Loucy (cell line): ENCODE measurements at regions not wholly inside any gene's neighbourhood (a gene's known extent, or its start where the extent isn't known, plus 50 kb on each side); places are given as distances from the start of the nearest gene placed in this dataset.

Experiments
- H2AFZ ChIP-seq: fragments of 200-600 bp; sonication (generic); 2 replicates; pipeline ENCODE4 v1.6.0; 2016; ENCODE audit warnings: antibody characterized with exemption, mild to moderate bottlenecking, low read length, moderate library complexity
- H3F3A ChIP-seq: fragments of 200-600 bp; 2 replicates; pipeline ENCODE4 v1.6.0; 2016; ENCODE audit warnings: antibody characterized with exemption, low read depth, mild to moderate bottlenecking
- H3K27me3 ChIP-seq: fragments of 200-600 bp; sonication (generic); 2 replicates; pipeline ENCODE4 v1.6.1; 2014; ENCODE audit warnings: low read length, mild to moderate bottlenecking; ENCODE audit not compliant: insufficient read depth, poor library complexity, severe bottlenecking
- H3K36me3 ChIP-seq: fragments of 200-600 bp; sonication (generic); 2 replicates; pipeline ENCODE4 v1.6.1; 2016; ENCODE audit warnings: low read length; ENCODE audit not compliant: insufficient read depth
- H3K4me1 ChIP-seq: fragments of 200-600 bp; sonication (generic); 2 replicates; pipeline ENCODE4 v1.5.1; 2014; ENCODE audit warnings: low read length, mild to moderate bottlenecking; ENCODE audit not compliant: insufficient read depth, poor library complexity, severe bottlenecking
- H3K4me2 ChIP-seq: fragments of 200-600 bp; sonication (generic); 2 replicates; pipeline ENCODE4 v1.6.0; 2014; ENCODE audit warnings: antibody characterized with exemption, low read length, low read depth, mild to moderate bottlenecking; ENCODE audit not compliant: poor library complexity, severe bottlenecking
- H3K4me3 ChIP-seq: fragments of 200-600 bp; sonication (generic); 2 replicates; pipeline ENCODE4 v1.5.1; 2014; ENCODE audit warnings: low read length, mild to moderate bottlenecking, mixed read lengths; ENCODE audit not compliant: poor library complexity, severe bottlenecking
- H3K79me2 ChIP-seq: fragments of 200-600 bp; sonication (generic); 2 replicates; pipeline ENCODE4 v1.6.1; 2014; ENCODE audit warnings: low read length; ENCODE audit not compliant: insufficient read depth
- H3K9ac ChIP-seq: fragments of 200-600 bp; sonication (generic); 2 replicates; pipeline ENCODE4 v1.6.0; 2014; ENCODE audit warnings: mild to moderate bottlenecking, low read depth, low read length, moderate library complexity; ENCODE audit not compliant: poor library complexity, severe bottlenecking
- H3K9me2 ChIP-seq: fragments of 200-600 bp; sonication (generic); replicated peaks from 2 replicates; pipeline ENCODE4 v1.6.1; 2016; ENCODE audit warnings: low read depth, low read length, mixed read lengths
- H3K9me3 ChIP-seq: fragments of 200-600 bp; sonication (generic); 2 replicates; pipeline ENCODE4 v1.6.1; 2014; ENCODE audit warnings: mild to moderate bottlenecking, antibody characterized with exemption, low read length, low read depth; ENCODE audit not compliant: insufficient read depth
- H4K20me1 ChIP-seq: fragments of 200-600 bp; sonication (generic); 2 replicates; pipeline ENCODE4 v1.6.0; 2014; ENCODE audit warnings: antibody characterized with exemption, low read length, mild to moderate bottlenecking; ENCODE audit not compliant: insufficient read depth, poor library complexity, severe bottlenecking
- CTCF ChIP-seq: fragments of 200-600 bp; sonication (generic); conservative IDR thresholded peaks from 2 replicates; pipeline ENCODE4 v1.5.1; 2014; ENCODE audit warnings: mild to moderate bottlenecking, antibody characterized with exemption, low read length
- EZH2phosphoT487 ChIP-seq: fragments of 200-600 bp; IDR thresholded peaks from 2 replicates; pipeline ENCODE4 v1.6.1; 2018; ENCODE audit warnings: antibody characterized with exemption, mild to moderate bottlenecking, moderate library complexity, borderline replicate concordance

GRCh38 chr16:6977916-6978315 is 354.7 kb upstream of the RBFOX1 start:
- TF ChIP-seq CTCF (no peak), EZH2phosphoT487 (no peak)
- Histone ChIP-seq H3K27me3 (no peaks in the 10 kb centered on the region), H3K79me2 (no peaks in the 10 kb centered on the region), H4K20me1 (no peaks in the 10 kb centered on the region), H3K9ac (no peak overlapping the region), H3K4me2 (no peak overlapping the region), H3F3A (no peaks in the 10 kb centered on the region), H3K9me2 (no peaks in the 10 kb centered on the region), H3K4me1 (no peaks in the 10 kb centered on the region), H3K36me3 (no peaks in the 10 kb centered on the region), H3K9me3 (no peaks in the 10 kb centered on the region), H2AFZ (no peak overlapping the region), H3K4me3 (no peak overlapping the region)

GRCh38 chr16:6977291-6977690 is 355.4 kb upstream of the RBFOX1 start:
- H3K4me3 ChIP-seq: no peak overlapping the region
- TF ChIP-seq CTCF: no peak

GRCh38 chr16:6976716-6977115 is 355.9 kb upstream of the RBFOX1 start:
- no peaks in the 10 kb centered on the region for H3K4me1 ChIP-seq
- H2AFZ ChIP-seq: no peak overlapping the region
- no peaks in the 10 kb centered on the region for H3K36me3 ChIP-seq
- H3K27me3 ChIP-seq: no peaks in the 10 kb centered on the region
- H3K4me2 ChIP-seq: no peak overlapping the region
- H4K20me1 ChIP-seq: no peaks in the 10 kb centered on the region
- TF ChIP-seq CTCF (no peak), EZH2phosphoT487 (no peak)
- H3F3A ChIP-seq: no peaks in the 10 kb centered on the region
- H3K9me2 ChIP-seq: no peaks in the 10 kb centered on the region
- no peak overlapping the region for H3K9ac ChIP-seq
- no peaks in the 10 kb centered on the region for H3K9me3 ChIP-seq
- H3K79me2 ChIP-seq: no peaks in the 10 kb centered on the region
- H3K4me3 ChIP-seq: no peak overlapping the region

More at GRCh38 chr16:6977291-6977690, 355.4 kb upstream of the RBFOX1 start:
- Histone ChIP-seq H3K9me2 (no peaks in the 10 kb centered on the region), H3K9ac (no peak overlapping the region), H3K27me3 (no peaks in the 10 kb centered on the region), H3K4me1 (no peaks in the 10 kb centered on the region), H2AFZ (no peak overlapping the region), H3K36me3 (no peaks in the 10 kb centered on the region), H3K79me2 (no peaks in the 10 kb centered on the region), H4K20me1 (no peaks in the 10 kb centered on the region), H3F3A (no peaks in the 10 kb centered on the region), H3K4me2 (no peak overlapping the region), H3K9me3 (no peaks in the 10 kb centered on the region)
